Mesendoderm (in vitro differentiated cells): ENCODE measurements at regions not wholly inside any gene's neighbourhood (a gene's known extent, or its start where the extent isn't known, plus 50 kb on each side); places are given as distances from the start of the nearest gene placed in this dataset.

Experiments
- DNase-seq: peaks from one replicate; pipeline ENCODE4 v3.0.0; 2013
- H2AK5ac ChIP-seq: 2 replicates; pipeline ENCODE4 v1.6.1; 2013; ENCODE audit warnings: low read length, inconsistent platforms
- H2BK120ac ChIP-seq: 2 replicates; pipeline ENCODE4 v1.6.1; 2013; ENCODE audit warnings: low read depth, mild to moderate bottlenecking, low read length, moderate library complexity, mixed read lengths
- H2BK15ac ChIP-seq: replicated peaks from 2 replicates; pipeline ENCODE4 v1.6.1; 2013; ENCODE audit warnings: low read depth, mild to moderate bottlenecking, moderate library complexity
- H2BK5ac ChIP-seq: 2 replicates; pipeline ENCODE4 v1.6.1; 2013; ENCODE audit warnings: low read length, inconsistent platforms
- H3K18ac ChIP-seq: 2 replicates; pipeline ENCODE4 v1.6.1; 2013; ENCODE audit warnings: mild to moderate bottlenecking, low read length, mixed read lengths
- H3K23ac ChIP-seq: one replicate; pipeline ENCODE4 v1.6.1; 2013; ENCODE audit warnings: low read length
- H3K27ac ChIP-seq: 2 replicates; pipeline ENCODE4 v1.5.1; 2013; ENCODE audit warnings: low read depth, mild to moderate bottlenecking, inconsistent platforms, low read length, moderate library complexity
- H3K27me3 ChIP-seq: 2 replicates; pipeline ENCODE4 v1.6.1; 2013; ENCODE audit warnings: low read length, control low read depth, mild to moderate bottlenecking, inconsistent platforms; ENCODE audit not compliant: insufficient read depth, poor library complexity
- H3K36me3 ChIP-seq: 2 replicates; pipeline ENCODE4 v1.6.1; 2013; ENCODE audit warnings: low read length, inconsistent platforms; ENCODE audit not compliant: control insufficient read depth, insufficient read depth
- H3K4ac ChIP-seq: one replicate; pipeline ENCODE4 v1.6.1; 2013; ENCODE audit warnings: low read depth, mild to moderate bottlenecking, low read length, moderate library complexity
- H3K4me1 ChIP-seq: 2 replicates; pipeline ENCODE4 v1.6.1; 2013; ENCODE audit warnings: low read depth, low read length, inconsistent platforms; ENCODE audit not compliant: control insufficient read depth
- H3K4me2 ChIP-seq: 2 replicates; pipeline ENCODE4 v1.6.1; 2013; ENCODE audit warnings: low read length
- H3K4me3 ChIP-seq: 2 replicates; pipeline ENCODE4 v1.5.1; 2013; ENCODE audit warnings: mild to moderate bottlenecking, low read length
- H3K56ac ChIP-seq: one replicate; pipeline ENCODE4 v1.6.1; 2013; ENCODE audit warnings: low read length
- H3K79me1 ChIP-seq: 2 replicates; pipeline ENCODE4 v1.6.1; 2013; ENCODE audit warnings: low read length, inconsistent platforms
- H3K79me2 ChIP-seq: 2 replicates; pipeline ENCODE4 v1.6.1; 2013; ENCODE audit warnings: mild to moderate bottlenecking, low read length; ENCODE audit not compliant: control insufficient read depth, insufficient read depth
- H3K9ac ChIP-seq: 2 replicates; pipeline ENCODE4 v1.6.1; 2013; ENCODE audit warnings: low read length, inconsistent platforms
- H4K5ac ChIP-seq: one replicate; pipeline ENCODE4 v1.6.1; 2013; ENCODE audit warnings: low read length
- H4K8ac ChIP-seq: one replicate; pipeline ENCODE4 v1.6.1; 2013; ENCODE audit warnings: low read depth, mild to moderate bottlenecking, control low read depth, low read length, moderate library complexity
- WGBS: extraction: QIAGEN DNeasy Blood & Tissue Kit; methylation state at CpG from one replicate; pipeline ENCODE4 v1.1.7; 2013; ENCODE audit warnings: low lambda C conversion rate, missing lambda C conversion rate; ENCODE audit not compliant: insufficient coverage; ENCODE audit errors: extremely low coverage; 5-methylcytosine and 5-hydroxymethylcytosine counted together

GRCh38 chr5:2588850-2589501 lies 162.5 kb downstream of the IRX2 start:
- H4K8ac ChIP-seq, result no peak overlapping the region
- H3K27ac ChIP-seq, result no peak overlapping the region
- H2BK120ac ChIP-seq, result no peak overlapping the region
- H3K4me1 ChIP-seq, result no peaks in the 10 kb centered on the region
- H2AK5ac ChIP-seq, result no peak overlapping the region
- no peak overlapping the region for H3K4me3 ChIP-seq
- H3K18ac ChIP-seq, result no peak overlapping the region
- no peak overlapping the region for H2BK5ac ChIP-seq
- no peaks in the 10 kb centered on the region for H3K27me3 ChIP-seq
- no peak overlapping the region for H2BK15ac ChIP-seq
- no peaks in the 10 kb centered on the region for H3K79me1 ChIP-seq
- no peaks in the 10 kb centered on the region for H3K36me3 ChIP-seq
- no peak overlapping the region for H3K4ac ChIP-seq
- WGBS, result no CpG with 5 or more reads among the region's 9 CpGs
- no peak overlapping the region for H3K9ac ChIP-seq
- H4K5ac ChIP-seq, result no peak overlapping the region
- no peaks in the 10 kb centered on the region for H3K79me2 ChIP-seq
- H3K23ac ChIP-seq, result no peak overlapping the region
- H3K4me2 ChIP-seq, result no peak overlapping the region
- no peak for DNase-seq
- no peak overlapping the region for H3K56ac ChIP-seq

- Histone ChIP-seq H2BK15ac (no peak overlapping the region), H3K27me3 (no peaks in the 10 kb centered on the region), H3K18ac (no peak overlapping the region), H4K8ac (no peak overlapping the region), H3K4ac (no peak overlapping the region), H3K79me2 (no peaks in the 10 kb centered on the region), H3K23ac (no peak overlapping the region), H3K4me3 (no peak overlapping the region), H2AK5ac (no peak overlapping the region), H3K36me3 (no peaks in the 10 kb centered on the region), H3K56ac (no peak overlapping the region), H2BK120ac (no peak overlapping the region), H2BK5ac (no peak overlapping the region), H3K4me2 (no peak overlapping the region), H3K4me1 (no peaks in the 10 kb centered on the region), H3K79me1 (no peaks in the 10 kb centered on the region), H3K27ac (no peak overlapping the region), H3K9ac (no peak overlapping the region), H4K5ac (no peak overlapping the region)
- DNase-seq, result no peak
- WGBS, result no CpG with 5 or more reads among the region's 15 CpGs
Observed at GRCh38 chr5:2587189-2588031, 164.1 kb downstream of the IRX2 start.

- no CpG with 5 or more reads among the region's 9 CpGs for WGBS
Observed at GRCh38 chr5:2586016-2586715, 165.3 kb downstream of the IRX2 start.

GRCh38 chr5:2584579-2585269 lies 166.8 kb downstream of the IRX2 start:
- no peak overlapping the region for H3K56ac ChIP-seq
- 100% methylated on average over 1 of the region's 3 CpGs for WGBS
- DNase-seq, result no peak
- H4K5ac ChIP-seq, result no peak overlapping the region
- H3K27ac ChIP-seq, result no peak overlapping the region
- H3K4me1 ChIP-seq, result no peaks in the 10 kb centered on the region
- no peak overlapping the region for H3K23ac ChIP-seq
- H2BK5ac ChIP-seq, result no peak overlapping the region
- no peak overlapping the region for H3K9ac ChIP-seq
- H3K18ac ChIP-seq, result no peak overlapping the region
- H3K36me3 ChIP-seq, result no peaks in the 10 kb centered on the region
- no peak overlapping the region for H3K4me2 ChIP-seq
- no peak overlapping the region for H4K8ac ChIP-seq
- H3K79me1 ChIP-seq, result no peaks in the 10 kb centered on the region
- H2BK120ac ChIP-seq, result no peak overlapping the region
- no peak overlapping the region for H3K4me3 ChIP-seq
- no peaks in the 10 kb centered on the region for H3K79me2 ChIP-seq
- H3K4ac ChIP-seq, result no peak overlapping the region
- no peaks in the 10 kb centered on the region for H3K27me3 ChIP-seq
- no peak overlapping the region for H2BK15ac ChIP-seq
- no peak overlapping the region for H2AK5ac ChIP-seq

More at GRCh38 chr5:2586016-2586715, 165.3 kb downstream of the IRX2 start:
- no peaks in the 10 kb centered on the region for H3K4me1 ChIP-seq
- H2BK120ac ChIP-seq, result no peak overlapping the region
- no peak overlapping the region for H4K8ac ChIP-seq
- no peak overlapping the region for H3K56ac ChIP-seq
- H2BK15ac ChIP-seq, result no peak overlapping the region
- H4K5ac ChIP-seq, result no peak overlapping the region
- no peak overlapping the region for H3K4ac ChIP-seq
- H2BK5ac ChIP-seq, result no peak overlapping the region
- H3K4me2 ChIP-seq, result no peak overlapping the region
- H3K79me2 ChIP-seq, result no peaks in the 10 kb centered on the region
- no peak overlapping the region for H3K27ac ChIP-seq
- H2AK5ac ChIP-seq, result no peak overlapping the region
- no peak overlapping the region for H3K9ac ChIP-seq
- H3K4me3 ChIP-seq, result no peak overlapping the region
- H3K79me1 ChIP-seq, result no peaks in the 10 kb centered on the region
- DNase-seq, result no peak
- no peak overlapping the region for H3K18ac ChIP-seq
- H3K27me3 ChIP-seq, result no peaks in the 10 kb centered on the region
- H3K23ac ChIP-seq, result no peak overlapping the region
- no peaks in the 10 kb centered on the region for H3K36me3 ChIP-seq

GRCh38 chr5:2582507-2582906 lies 169.0 kb downstream of the IRX2 start:
- no peak overlapping the region for H3K27ac ChIP-seq
- no peak overlapping the region for H2BK120ac ChIP-seq
- H3K27me3 ChIP-seq, result no peaks in the 10 kb centered on the region
- H3K18ac ChIP-seq, result no peak overlapping the region
- no peak overlapping the region for H3K9ac ChIP-seq
- H4K8ac ChIP-seq, result no peak overlapping the region
- no peak overlapping the region for H2AK5ac ChIP-seq
- H2BK5ac ChIP-seq, result no peak overlapping the region
- H2BK15ac ChIP-seq, result no peak overlapping the region
- no peak overlapping the region for H3K4ac ChIP-seq
- H3K4me3 ChIP-seq, result no peak overlapping the region
- no peaks in the 10 kb centered on the region for H3K36me3 ChIP-seq
- WGBS, result no CpG with 5 or more reads among the region's 4 CpGs
- H3K23ac ChIP-seq, result no peak overlapping the region
- no peak overlapping the region for H3K4me2 ChIP-seq
- H4K5ac ChIP-seq, result no peak overlapping the region
- no peaks in the 10 kb centered on the region for H3K79me2 ChIP-seq
- no peaks in the 10 kb centered on the region for H3K79me1 ChIP-seq
- no peaks in the 10 kb centered on the region for H3K4me1 ChIP-seq
- no peak for DNase-seq
- no peak overlapping the region for H3K56ac ChIP-seq
